OCI-LY1 (cell line): ENCODE measurements at regions not wholly inside any gene's neighbourhood (a gene's known extent, or its start where the extent isn't known, plus 50 kb on each side); places are given as distances from the start of the nearest gene placed in this dataset.

Experiments
- H2AFZ ChIP-seq: fragments of 200-600 bp; sonication (generic), shearing (Covaris generic); 2 replicates; pipeline ENCODE4 v1.6.0; 2014; ENCODE audit warnings: antibody characterized with exemption, mild to moderate bottlenecking, low read length
- H3F3A ChIP-seq: fragments of 200-600 bp; sonication (generic), shearing (Covaris generic); 2 replicates; pipeline ENCODE4 v1.6.0; 2014; ENCODE audit warnings: mild to moderate bottlenecking, antibody characterized with exemption, low read length, moderate library complexity; ENCODE audit not compliant: insufficient read depth
- H3K27ac ChIP-seq: fragments of 200-600 bp; sonication (generic); 2 replicates; pipeline ENCODE4 v1.5.1; 2014; ENCODE audit warnings: low read length, mixed run types, mild to moderate bottlenecking, low read depth; ENCODE audit not compliant: poor library complexity, severe bottlenecking
- H3K27me3 ChIP-seq: fragments of 200-600 bp; sonication (generic); 2 replicates; pipeline ENCODE4 v1.6.0; 2014; ENCODE audit warnings: antibody characterized with exemption, mild to moderate bottlenecking, low read length, moderate library complexity; ENCODE audit not compliant: insufficient read depth
- H3K36me3 ChIP-seq: fragments of 200-600 bp; sonication (generic); 2 replicates; pipeline ENCODE4 v1.6.1; 2014; ENCODE audit warnings: mild to moderate bottlenecking, antibody characterized with exemption, low read length, moderate library complexity, mixed read lengths; ENCODE audit not compliant: insufficient read depth
- H3K4me1 ChIP-seq: fragments of 200-600 bp; sonication (generic); 2 replicates; pipeline ENCODE4 v1.5.1; 2014; ENCODE audit warnings: mild to moderate bottlenecking, low read length, moderate library complexity; ENCODE audit not compliant: insufficient read depth, severe bottlenecking
- H3K4me2 ChIP-seq: fragments of 200-600 bp; sonication (generic), shearing (Covaris generic); 2 replicates; pipeline ENCODE4 v1.6.1; 2014; ENCODE audit warnings: low read length
- H3K4me3 ChIP-seq: fragments of 200-600 bp; sonication (generic); 2 replicates; pipeline ENCODE4 v1.5.1; 2014; ENCODE audit warnings: low read length, low read depth, mild to moderate bottlenecking, mixed read lengths; ENCODE audit not compliant: poor library complexity, severe bottlenecking
- H3K79me2 ChIP-seq: fragments of 200-600 bp; shearing (Covaris generic); 2 replicates; pipeline ENCODE4 v1.6.1; 2016; ENCODE audit warnings: mixed run types, low read length, mixed read lengths; ENCODE audit not compliant: insufficient read depth
- H3K9ac ChIP-seq: fragments of 200-600 bp; sonication (generic), shearing (Covaris generic); 2 replicates; pipeline ENCODE4 v1.6.1; 2014; ENCODE audit warnings: mild to moderate bottlenecking, low read length, mixed read lengths
- H3K9me2 ChIP-seq: fragments of 200-600 bp; sonication (generic), shearing (Covaris generic); 2 replicates; pipeline ENCODE4 v1.6.1; 2014; ENCODE audit warnings: low read depth, mild to moderate bottlenecking, low read length, mixed read lengths
- H3K9me3 ChIP-seq: fragments of 200-600 bp; shearing (Covaris generic); 2 replicates; pipeline ENCODE4 v1.6.1; 2014; ENCODE audit warnings: low read length, mixed read lengths
- H4K20me1 ChIP-seq: fragments of 200-600 bp; sonication (generic), shearing (Covaris generic); 2 replicates; pipeline ENCODE4 v1.6.0; 2016; ENCODE audit warnings: mild to moderate bottlenecking, low read length; ENCODE audit not compliant: insufficient read depth
- CTCF ChIP-seq: fragments of 200-600 bp; sonication (generic), shearing (Covaris generic); IDR thresholded peaks from 2 replicates; pipeline ENCODE4 v1.5.1; 2017; ENCODE audit warnings: mild to moderate bottlenecking, antibody characterized with exemption, low read length, moderate library complexity, mixed read lengths
- EZH2 ChIP-seq: fragments of 200-600 bp; sonication (generic), shearing (Covaris generic); IDR thresholded peaks from 2 replicates; pipeline ENCODE4 v1.8.0; 2017; ENCODE audit warnings: borderline replicate concordance, mixed run types, mild to moderate bottlenecking, antibody characterized with exemption, low read length, moderate library complexity, mixed read lengths

- no peaks in the 10 kb centered on the region for H3K79me2 ChIP-seq
- H3K4me1 ChIP-seq: peaks cover 57% of the 10 kb centered on the region
- H3K9ac ChIP-seq: no peak overlapping the region
- no peak overlapping the region for H3K27ac ChIP-seq
- no peak overlapping the region for H2AFZ ChIP-seq
- no peaks in the 10 kb centered on the region for H3K9me2 ChIP-seq
- no peak overlapping the region for H3K4me3 ChIP-seq
- no peaks in the 10 kb centered on the region for H3K36me3 ChIP-seq
- H3K9me3 ChIP-seq: no peaks in the 10 kb centered on the region
- no peaks in the 10 kb centered on the region for H3K27me3 ChIP-seq
- H4K20me1 ChIP-seq: no peaks in the 10 kb centered on the region
- no peak overlapping the region for H3K4me2 ChIP-seq
- TF ChIP-seq EZH2: no peak
- no peak for TF ChIP-seq CTCF
- H3F3A ChIP-seq: no peaks in the 10 kb centered on the region
These were observed 50.4 kb upstream of the CYRIA start for GRCh38 chr2:16716024-16716423.
